ENCODE measurements at regions not wholly inside any gene's neighbourhood (a gene's known extent, or its start where the extent isn't known, plus 50 kb on each side); places are given as distances from the start of the nearest gene placed in this dataset.

DNA sequence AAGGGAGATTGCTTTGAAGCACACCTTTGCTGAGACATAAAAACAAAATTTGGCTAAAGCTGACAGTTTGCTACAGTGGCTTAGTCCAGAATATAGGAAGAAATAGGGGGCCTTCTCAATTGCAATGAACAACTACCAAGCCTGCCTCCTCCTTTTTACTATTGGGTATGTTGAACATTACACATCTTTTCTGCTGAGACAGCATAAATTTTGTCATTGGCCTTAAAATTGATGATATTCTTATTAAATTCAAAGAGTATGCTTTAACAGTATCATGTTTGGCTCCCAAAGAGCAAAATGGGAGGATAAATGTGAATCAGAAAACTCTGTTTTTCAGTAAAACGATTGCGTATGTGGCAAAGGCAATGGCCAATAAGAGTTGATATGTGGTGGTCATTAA is 721.9 kb upstream of the IGFBP7 start:
- no peak overlapping the region for H3K4me3 ChIP-seq (ENCODE audit: low read depth, low read length)
- DNase-seq (ENCODE audit: low read depth): no peak
- TF ChIP-seq, protein P1, sequence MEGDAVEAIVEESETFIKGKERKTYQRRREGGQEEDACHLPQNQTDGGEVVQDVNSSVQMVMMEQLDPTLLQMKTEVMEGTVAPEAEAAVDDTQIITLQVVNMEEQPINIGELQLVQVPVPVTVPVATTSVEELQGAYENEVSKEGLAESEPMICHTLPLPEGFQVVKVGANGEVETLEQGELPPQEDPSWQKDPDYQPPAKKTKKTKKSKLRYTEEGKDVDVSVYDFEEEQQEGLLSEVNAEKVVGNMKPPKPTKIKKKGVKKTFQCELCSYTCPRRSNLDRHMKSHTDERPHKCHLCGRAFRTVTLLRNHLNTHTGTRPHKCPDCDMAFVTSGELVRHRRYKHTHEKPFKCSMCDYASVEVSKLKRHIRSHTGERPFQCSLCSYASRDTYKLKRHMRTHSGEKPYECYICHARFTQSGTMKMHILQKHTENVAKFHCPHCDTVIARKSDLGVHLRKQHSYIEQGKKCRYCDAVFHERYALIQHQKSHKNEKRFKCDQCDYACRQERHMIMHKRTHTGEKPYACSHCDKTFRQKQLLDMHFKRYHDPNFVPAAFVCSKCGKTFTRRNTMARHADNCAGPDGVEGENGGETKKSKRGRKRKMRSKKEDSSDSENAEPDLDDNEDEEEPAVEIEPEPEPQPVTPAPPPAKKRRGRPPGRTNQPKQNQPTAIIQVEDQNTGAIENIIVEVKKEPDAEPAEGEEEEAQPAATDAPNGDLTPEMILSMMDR (IDR thresholded peaks at IDR 0.05; ENCODE audit: insufficient read depth, low read depth, low read length, missing control alignments): no peak

DNA sequence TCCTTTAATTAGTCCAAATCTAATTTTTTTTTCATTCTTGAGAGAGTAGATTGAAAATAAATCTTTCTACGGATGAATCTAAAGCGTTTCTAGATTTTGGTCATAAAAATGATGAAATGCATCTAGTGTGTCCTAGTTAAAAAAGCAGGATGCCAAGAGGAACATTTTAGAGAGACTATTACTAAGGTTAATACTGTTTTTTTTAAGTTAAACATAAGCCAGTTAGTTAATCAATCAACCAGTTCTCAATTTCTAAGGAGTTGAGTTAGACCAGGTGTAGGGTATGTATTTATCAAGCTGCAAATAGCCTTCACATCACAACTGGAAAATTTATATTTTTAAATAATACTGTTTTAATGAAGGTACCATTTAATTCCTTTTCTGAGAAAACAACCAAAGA is 679.5 kb upstream of the IGFBP7 start:
- H3K4me3 ChIP-seq (ENCODE audit: low read depth, low read length): no peak overlapping the region
- TF ChIP-seq, protein P1 (IDR thresholded peaks at IDR 0.05; ENCODE audit: insufficient read depth, low read depth, low read length, missing control alignments): no peak
- DNase-seq (ENCODE audit: low read depth): no peak

DNA sequence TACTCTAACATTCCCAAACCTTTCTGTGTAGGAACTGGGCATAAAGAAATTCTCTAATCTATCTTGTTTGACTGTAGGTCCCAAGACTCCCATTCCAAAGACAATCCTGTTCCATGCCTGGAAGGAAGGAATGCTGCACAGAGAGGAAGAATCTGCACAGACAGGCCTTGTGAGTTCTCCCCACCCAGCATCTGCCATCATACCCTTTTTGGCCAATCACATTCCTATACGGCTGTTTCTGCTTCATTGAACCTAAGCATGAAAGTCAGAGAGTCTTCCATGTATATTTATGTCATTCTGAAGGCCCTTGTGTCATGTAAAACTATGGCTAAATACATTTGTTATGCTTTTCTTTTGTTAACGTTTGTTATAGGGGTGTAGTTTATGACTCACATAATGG is 667.7 kb upstream of the IGFBP7 start:
- DNase-seq (ENCODE audit: low read depth): no peak
- no peak overlapping the region for H3K4me3 ChIP-seq (ENCODE audit: low read depth, low read length)
- TF ChIP-seq, protein P1 (IDR thresholded peaks at IDR 0.05; ENCODE audit: insufficient read depth, low read depth, low read length, missing control alignments): no peak

DNA sequence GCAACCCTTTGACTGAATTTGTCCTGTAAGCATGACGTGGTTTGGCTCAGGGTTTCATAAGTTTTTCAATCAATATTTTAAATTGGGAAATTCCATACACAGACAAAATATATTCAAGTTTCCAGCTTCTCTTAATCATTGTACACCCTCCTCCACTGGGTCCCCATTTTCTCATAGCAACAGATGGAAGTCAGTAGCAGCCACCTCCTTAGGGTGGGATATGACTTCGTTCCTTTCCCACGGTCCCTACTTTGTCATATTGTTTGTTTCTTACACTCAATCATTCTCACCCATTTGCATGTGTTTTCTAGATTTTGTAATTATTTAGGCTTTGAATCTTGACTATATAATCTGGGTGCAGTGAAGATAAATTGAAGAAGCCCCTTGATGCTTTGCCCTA is 664.5 kb upstream of the IGFBP7 start:
- no peak for DNase-seq (ENCODE audit: low read depth)
- TF ChIP-seq, protein P1 (IDR thresholded peaks at IDR 0.05; ENCODE audit: insufficient read depth, low read depth, low read length, missing control alignments): no peak
- H3K4me3 ChIP-seq (ENCODE audit: low read depth, low read length): no peak overlapping the region

DNA sequence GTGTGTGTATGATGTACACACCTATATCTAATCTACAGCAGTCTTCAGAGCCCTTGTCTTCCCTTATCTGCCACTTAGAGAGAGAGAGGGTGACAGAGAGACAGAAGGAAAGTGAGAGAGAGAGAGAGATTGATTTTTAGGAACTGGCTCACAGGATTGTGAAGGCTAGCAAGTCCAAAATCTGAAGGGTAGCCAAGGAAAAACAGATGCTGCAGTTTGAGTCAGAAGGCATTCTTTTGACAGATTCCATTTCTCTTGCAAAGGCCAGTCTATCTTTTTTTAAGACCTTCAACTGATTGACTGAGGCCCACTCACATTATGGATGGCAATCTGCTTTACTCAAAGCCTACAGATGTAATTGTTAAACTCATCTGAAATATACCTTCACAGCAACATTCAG is 664.0 kb upstream of the IGFBP7 start:
- TF ChIP-seq, protein P1 (IDR thresholded peaks at IDR 0.05; ENCODE audit: insufficient read depth, low read depth, low read length, missing control alignments): no peak
- DNase-seq (ENCODE audit: low read depth): no peak
- no peak overlapping the region for H3K4me3 ChIP-seq (ENCODE audit: low read depth, low read length)

DNA sequence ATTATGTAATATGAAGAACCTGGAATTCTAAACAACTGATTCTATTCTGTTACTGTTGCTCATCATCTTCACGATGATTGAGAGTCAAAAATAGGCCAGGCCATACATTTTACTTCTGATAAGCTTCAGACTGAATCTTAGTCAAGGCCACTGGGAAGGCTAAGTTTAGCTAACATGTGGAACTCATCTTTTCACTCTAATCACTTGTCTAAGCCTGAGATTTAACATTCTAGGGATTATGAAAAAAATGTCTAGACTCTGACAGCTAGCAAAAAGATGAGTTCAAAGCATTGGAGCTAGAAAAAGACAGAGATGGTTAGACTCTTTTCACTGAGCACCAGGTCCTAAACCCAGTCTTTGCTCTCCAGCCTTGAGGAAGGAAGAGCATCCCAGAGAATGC is 656.2 kb upstream of the IGFBP7 start:
- TF ChIP-seq, protein P1 (IDR thresholded peaks at IDR 0.05; ENCODE audit: insufficient read depth, low read depth, low read length, missing control alignments): no peak
- H3K4me3 ChIP-seq (ENCODE audit: low read depth, low read length): no peak overlapping the region

DNA sequence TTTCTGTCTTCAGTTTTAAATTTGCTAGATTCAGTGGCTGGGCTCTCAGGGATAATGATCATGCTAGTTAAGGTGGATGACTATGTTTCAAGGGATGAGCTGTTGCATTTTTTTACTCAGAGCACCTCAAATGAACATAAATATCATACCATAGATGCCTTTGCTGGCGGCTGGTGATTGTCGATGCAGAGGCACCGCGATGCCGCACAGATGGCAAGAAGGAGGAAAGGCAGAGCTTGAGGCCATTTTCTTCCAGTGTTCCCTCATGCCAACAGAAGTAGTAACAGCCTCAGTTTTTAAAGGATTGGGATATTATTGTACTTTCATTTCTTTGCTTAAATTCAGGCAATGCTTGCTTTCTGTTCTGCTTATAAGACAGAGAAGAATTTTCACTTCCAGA is 654.7 kb upstream of the IGFBP7 start:
- TF ChIP-seq, protein P1 (IDR thresholded peaks at IDR 0.05; ENCODE audit: insufficient read depth, low read depth, low read length, missing control alignments): no peak
- H3K4me3 ChIP-seq (ENCODE audit: low read depth, low read length): no peak overlapping the region
- DNase-seq (ENCODE audit: low read depth): no peak

More for the DNA sequence above, 656.2 kb upstream of the IGFBP7 start:
- DNase-seq (ENCODE audit: low read depth): no peak

Data from GM12865 (cell line).